GM12801 (cell line): ENCODE measurements at regions not wholly inside any gene's neighbourhood (a gene's known extent, or its start where the extent isn't known, plus 50 kb on each side); places are given as distances from the start of the nearest gene placed in this dataset.

ENCODE experiments used
- CTCF ChIP-seq: IDR thresholded peaks from one replicate; pipeline ENCODE4 v1.5.1; 2011; ENCODE audit warnings: control low read depth; ENCODE audit not compliant: insufficient read length; ENCODE audit errors: extremely low read depth

- TF ChIP-seq CTCF: no peak
Observed at GRCh38 chr6:53446151-53446550, 97.4 kb upstream of the ELOVL5 start.

GRCh38 chr6:53441761-53442160 lies 93.0 kb upstream of the ELOVL5 start:
- no peak for TF ChIP-seq CTCF

- no peak for TF ChIP-seq CTCF
Observed at GRCh38 chr6:53441035-53441493, 92.3 kb upstream of the ELOVL5 start.

- no peak for TF ChIP-seq CTCF
Observed at GRCh38 chr6:53440336-53440945, 91.7 kb upstream of the ELOVL5 start.

GRCh38 chr6:53439556-53439955 lies 90.8 kb upstream of the ELOVL5 start:
- TF ChIP-seq CTCF: no peak

GRCh38 chr6:53437557-53438202 lies 88.9 kb upstream of the ELOVL5 start:
- no peak for TF ChIP-seq CTCF

- TF ChIP-seq CTCF: no peak
Observed at GRCh38 chr6:53436526-53437303, 88.0 kb upstream of the ELOVL5 start.
